Astrocyte (in vitro differentiated cells and primary cell): ENCODE measurements at regions not wholly inside any gene's neighbourhood (a gene's known extent, or its start where the extent isn't known, plus 50 kb on each side); places are given as distances from the start of the nearest gene placed in this dataset.

Source experiments
- DNase-seq: peaks from one replicate; pipeline ENCODE4 v3.0.0-alpha.2; 2010; ENCODE audit warnings: low read depth
- FAIRE-seq: peaks from 2 replicates; lab custom pipeline; 2011; peaks lifted over from hg19 to GRCh38; lab: Jason Lieb, UNC
- H2AFZ ChIP-seq: 2 replicates; pipeline ENCODE4 v1.6.0; 2012; ENCODE audit warnings: low read depth, low read length, inconsistent platforms
- H3K27ac ChIP-seq: 2 replicates; pipeline ENCODE4 v1.5.1; 2011; ENCODE audit warnings: low read depth, low read length, inconsistent platforms
- H3K27me3 ChIP-seq: 2 replicates; pipeline ENCODE4 v1.6.0; 2011; ENCODE audit warnings: low read length, inconsistent platforms; ENCODE audit not compliant: insufficient read depth
- H3K36me3 ChIP-seq: 2 replicates; pipeline ENCODE4 v1.5.1; 2011; ENCODE audit warnings: low read length, inconsistent platforms; ENCODE audit not compliant: insufficient read depth
- H3K4me1 ChIP-seq: 2 replicates; pipeline ENCODE4 v1.5.1; 2011; ENCODE audit warnings: low read length, inconsistent platforms; ENCODE audit not compliant: insufficient read depth
- H3K4me2 ChIP-seq: 2 replicates; pipeline ENCODE4 v1.6.0; 2012; ENCODE audit warnings: low read length, inconsistent platforms
- H3K4me3 ChIP-seq: 2 replicates; pipeline ENCODE4 v1.5.1; 2011; ENCODE audit warnings: low read depth, mild to moderate bottlenecking, low read length, inconsistent platforms; ENCODE audit not compliant: insufficient read depth
- H3K79me2 ChIP-seq: 2 replicates; pipeline ENCODE4 v1.6.0; 2012; ENCODE audit warnings: mild to moderate bottlenecking, low read length, inconsistent platforms; ENCODE audit not compliant: insufficient read depth
- H3K9ac ChIP-seq: 2 replicates; pipeline ENCODE4 v1.6.0; 2012; ENCODE audit warnings: mild to moderate bottlenecking, low read length, inconsistent platforms
- H3K9me3 ChIP-seq: 2 replicates; pipeline ENCODE4 v1.5.1; 2012; ENCODE audit warnings: low read depth, mild to moderate bottlenecking, low read length, inconsistent platforms; ENCODE audit not compliant: insufficient read depth
- H4K20me1 ChIP-seq: 2 replicates; pipeline ENCODE4 v1.6.0; 2012; ENCODE audit warnings: low read length, inconsistent platforms; ENCODE audit not compliant: insufficient read depth
- H3K27ac Mint-ChIP-seq: one replicate; pipeline ENCODE4 v1.8.0; 2021; ENCODE audit warnings: mild to moderate bottlenecking, mixed read lengths; ENCODE audit not compliant: unreplicated experiment
- H3K27me3 Mint-ChIP-seq: one replicate; pipeline ENCODE4 v1.8.0; 2021; ENCODE audit warnings: low read depth, mixed read lengths; ENCODE audit not compliant: unreplicated experiment
- H3K36me3 Mint-ChIP-seq: one replicate; pipeline ENCODE4 v1.8.0; 2021; ENCODE audit warnings: low read depth, mixed read lengths; ENCODE audit not compliant: unreplicated experiment
- H3K4me1 Mint-ChIP-seq: one replicate; pipeline ENCODE4 v1.8.0; 2021; ENCODE audit warnings: low read depth, mixed read lengths; ENCODE audit not compliant: unreplicated experiment
- H3K4me3 Mint-ChIP-seq: one replicate; pipeline ENCODE4 v1.8.0; 2021; ENCODE audit warnings: mild to moderate bottlenecking, moderate library complexity, mixed read lengths; ENCODE audit not compliant: unreplicated experiment
- H3K9me3 Mint-ChIP-seq: one replicate; pipeline ENCODE4 v1.8.0; 2021; ENCODE audit warnings: mild to moderate bottlenecking, mixed read lengths; ENCODE audit not compliant: unreplicated experiment
- EZH2 ChIP-seq: IDR thresholded peaks from 2 replicates; pipeline ENCODE4 v1.6.1; 2012; ENCODE audit warnings: mild to moderate bottlenecking, low read length, inconsistent platforms; ENCODE audit not compliant: insufficient read depth
- TF ChIP-seq, protein P1 (sequence below): IDR thresholded peaks from 2 replicates; pipeline ENCODE4 v1.5.1; 2011; ENCODE audit warnings: low read depth, mild to moderate bottlenecking, inconsistent platforms, low read length, moderate library complexity; ENCODE audit not compliant: insufficient read depth

DNA sequence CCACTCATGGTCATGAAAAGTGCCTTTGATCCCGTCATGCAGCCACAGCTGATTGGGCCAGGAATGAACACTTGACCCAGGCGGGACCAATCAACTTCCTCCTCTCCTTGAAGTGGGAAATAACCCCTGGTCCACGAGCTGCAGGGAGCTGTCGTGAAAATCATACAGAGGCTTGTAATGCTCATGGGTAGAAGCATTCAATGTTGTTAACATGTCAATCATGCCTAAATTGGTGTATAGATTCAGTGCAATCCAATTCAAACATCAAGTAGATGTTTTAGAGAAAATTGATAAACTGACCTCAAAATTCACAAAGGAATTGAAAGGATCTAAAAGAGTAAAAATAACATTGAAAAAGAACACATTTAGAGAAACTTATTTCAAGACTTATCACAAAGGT is 1019.0 kb upstream of the TMEM132C start:
- H3K9me3 ChIP-seq: no peaks in the 10 kb centered on the region
- no peak overlapping the region for H3K4me2 ChIP-seq
- H3K36me3 ChIP-seq: no peaks in the 10 kb centered on the region
- Mint-ChIP-seq H3K4me1 (no peaks in the 10 kb centered on the region), H3K36me3 (no peaks in the 10 kb centered on the region), H3K27ac (no peak overlapping the region), H3K4me3 (no peak overlapping the region), H3K27me3 (no peaks in the 10 kb centered on the region), H3K9me3 (peaks cover 7% of the 10 kb centered on the region)
- no peak for DNase-seq
- no peaks in the 10 kb centered on the region for H3K27me3 ChIP-seq
- H3K9ac ChIP-seq: no peak overlapping the region
- no peak overlapping the region for H3K4me3 ChIP-seq
- H4K20me1 ChIP-seq: no peaks in the 10 kb centered on the region
- peak; percentile 76 for FAIRE-seq
- TF ChIP-seq EZH2: no peak
- TF ChIP-seq, protein P1, sequence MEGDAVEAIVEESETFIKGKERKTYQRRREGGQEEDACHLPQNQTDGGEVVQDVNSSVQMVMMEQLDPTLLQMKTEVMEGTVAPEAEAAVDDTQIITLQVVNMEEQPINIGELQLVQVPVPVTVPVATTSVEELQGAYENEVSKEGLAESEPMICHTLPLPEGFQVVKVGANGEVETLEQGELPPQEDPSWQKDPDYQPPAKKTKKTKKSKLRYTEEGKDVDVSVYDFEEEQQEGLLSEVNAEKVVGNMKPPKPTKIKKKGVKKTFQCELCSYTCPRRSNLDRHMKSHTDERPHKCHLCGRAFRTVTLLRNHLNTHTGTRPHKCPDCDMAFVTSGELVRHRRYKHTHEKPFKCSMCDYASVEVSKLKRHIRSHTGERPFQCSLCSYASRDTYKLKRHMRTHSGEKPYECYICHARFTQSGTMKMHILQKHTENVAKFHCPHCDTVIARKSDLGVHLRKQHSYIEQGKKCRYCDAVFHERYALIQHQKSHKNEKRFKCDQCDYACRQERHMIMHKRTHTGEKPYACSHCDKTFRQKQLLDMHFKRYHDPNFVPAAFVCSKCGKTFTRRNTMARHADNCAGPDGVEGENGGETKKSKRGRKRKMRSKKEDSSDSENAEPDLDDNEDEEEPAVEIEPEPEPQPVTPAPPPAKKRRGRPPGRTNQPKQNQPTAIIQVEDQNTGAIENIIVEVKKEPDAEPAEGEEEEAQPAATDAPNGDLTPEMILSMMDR: no peak
- H3K79me2 ChIP-seq: no peaks in the 10 kb centered on the region
- H2AFZ ChIP-seq: no peak overlapping the region
- H3K4me1 ChIP-seq: no peaks in the 10 kb centered on the region
- no peak overlapping the region for H3K27ac ChIP-seq

DNA sequence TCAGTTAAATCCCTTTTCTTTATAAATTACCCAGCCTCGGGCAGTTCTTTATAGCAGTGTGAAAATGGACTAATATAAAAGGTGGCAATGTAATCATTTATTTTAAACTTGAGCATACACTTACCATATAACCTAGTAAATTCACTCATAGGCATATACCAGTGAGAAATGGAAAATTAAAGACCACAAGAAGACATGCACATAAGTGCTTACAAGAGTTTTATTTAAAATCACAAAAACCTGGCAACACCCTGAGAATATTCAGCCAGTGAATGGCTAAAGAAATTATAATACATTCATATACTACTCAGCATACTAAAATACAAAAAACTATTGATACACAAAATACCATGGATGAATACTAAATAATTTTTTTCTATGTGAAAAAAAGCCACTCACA is 1017.5 kb upstream of the TMEM132C start:
- Histone ChIP-seq H3K4me2 (no peak overlapping the region), H3K4me1 (no peaks in the 10 kb centered on the region), H3K9me3 (no peaks in the 10 kb centered on the region), H3K36me3 (no peaks in the 10 kb centered on the region), H3K9ac (no peak overlapping the region), H3K27ac (no peak overlapping the region), H3K4me3 (no peak overlapping the region), H4K20me1 (no peaks in the 10 kb centered on the region), H3K79me2 (no peaks in the 10 kb centered on the region), H2AFZ (no peak overlapping the region), H3K27me3 (no peaks in the 10 kb centered on the region)
- Mint-ChIP-seq H3K4me3 (no peak overlapping the region), H3K36me3 (no peaks in the 10 kb centered on the region), H3K27ac (no peak overlapping the region), H3K9me3 (peaks cover 4% of the 10 kb centered on the region), H3K4me1 (no peaks in the 10 kb centered on the region), H3K27me3 (no peaks in the 10 kb centered on the region)
- TF ChIP-seq EZH2: no peak
- TF ChIP-seq, protein P1: no peak
- no peak for FAIRE-seq
- no peak for DNase-seq

DNA sequence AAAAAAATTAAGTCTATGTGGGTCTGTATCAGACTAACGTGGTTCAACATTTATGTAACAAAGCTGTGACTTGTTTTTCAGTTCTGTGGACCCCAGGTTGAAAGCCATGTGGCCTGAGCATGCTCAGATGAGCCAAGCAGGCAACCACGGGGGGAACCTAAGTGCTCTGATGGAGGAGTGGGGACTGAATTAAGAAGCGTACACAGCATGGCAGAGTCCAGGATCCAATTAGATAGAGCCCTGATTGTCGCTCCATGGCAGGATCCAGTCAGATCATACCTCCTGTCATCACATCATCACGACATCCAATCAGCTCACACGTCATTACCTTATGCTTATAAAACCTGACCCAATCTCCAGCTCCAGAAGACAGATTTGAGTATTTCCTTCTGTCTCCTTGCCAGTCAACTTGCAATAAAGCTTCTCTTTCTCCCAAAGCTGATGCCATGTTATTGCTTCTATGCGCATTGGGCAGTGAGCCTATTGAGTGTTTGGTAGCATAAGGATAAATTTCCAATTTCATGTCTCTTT is 1013.1 kb upstream of the TMEM132C start:
- no peak for DNase-seq
- Mint-ChIP-seq H3K36me3 (no peaks in the 10 kb centered on the region), H3K9me3 (peaks cover 6% of the 10 kb centered on the region), H3K27me3 (no peaks in the 10 kb centered on the region), H3K4me1 (no peaks in the 10 kb centered on the region), H3K4me3 (no peak overlapping the region), H3K27ac (no peak overlapping the region)
- no peak overlapping the region for H3K27ac ChIP-seq
- H3K79me2 ChIP-seq: no peaks in the 10 kb centered on the region
- H2AFZ ChIP-seq: no peak overlapping the region
- H3K27me3 ChIP-seq: no peaks in the 10 kb centered on the region
- no peaks in the 10 kb centered on the region for H3K9me3 ChIP-seq
- H3K4me2 ChIP-seq: no peak overlapping the region
- no peak for FAIRE-seq
- H3K4me1 ChIP-seq: no peaks in the 10 kb centered on the region
- H3K4me3 ChIP-seq: no peak overlapping the region
- no peak overlapping the region for H3K9ac ChIP-seq
- no peaks in the 10 kb centered on the region for H3K36me3 ChIP-seq
- no peaks in the 10 kb centered on the region for H4K20me1 ChIP-seq
- no peak for TF ChIP-seq EZH2
- TF ChIP-seq, protein P1: no peak
